GM12872 (cell line): ENCODE measurements at regions not wholly inside any gene's neighbourhood (a gene's known extent, or its start where the extent isn't known, plus 50 kb on each side); places are given as distances from the start of the nearest gene placed in this dataset.

ENCODE experiments used
- CTCF ChIP-seq: IDR thresholded peaks from 3 replicates; pipeline ENCODE4 v1.5.1; 2011; ENCODE audit warnings: low read depth, mild to moderate bottlenecking, low read length, moderate library complexity; ENCODE audit not compliant: insufficient read depth

GRCh38 chr2:3045318-3045921 is 332.2 kb downstream of the EIPR1 start:
- TF ChIP-seq CTCF = no peak

- no peak for TF ChIP-seq CTCF
These were observed 332.9 kb downstream of the EIPR1 start for GRCh38 chr2:3044587-3045317.

GRCh38 chr2:3043726-3044125 is 333.9 kb downstream of the EIPR1 start:
- no peak for TF ChIP-seq CTCF

GRCh38 chr2:3042601-3043585 is 334.7 kb downstream of the EIPR1 start:
- no peak for TF ChIP-seq CTCF

- TF ChIP-seq CTCF = no peak
These were observed 335.6 kb downstream of the EIPR1 start for GRCh38 chr2:3041841-3042600.

GRCh38 chr2:3041246-3041645 is 336.4 kb downstream of the EIPR1 start:
- no peak for TF ChIP-seq CTCF
